ENCODE measurements at regions not wholly inside any gene's neighbourhood (a gene's known extent, or its start where the extent isn't known, plus 50 kb on each side); places are given as distances from the start of the nearest gene placed in this dataset.

DNA sequence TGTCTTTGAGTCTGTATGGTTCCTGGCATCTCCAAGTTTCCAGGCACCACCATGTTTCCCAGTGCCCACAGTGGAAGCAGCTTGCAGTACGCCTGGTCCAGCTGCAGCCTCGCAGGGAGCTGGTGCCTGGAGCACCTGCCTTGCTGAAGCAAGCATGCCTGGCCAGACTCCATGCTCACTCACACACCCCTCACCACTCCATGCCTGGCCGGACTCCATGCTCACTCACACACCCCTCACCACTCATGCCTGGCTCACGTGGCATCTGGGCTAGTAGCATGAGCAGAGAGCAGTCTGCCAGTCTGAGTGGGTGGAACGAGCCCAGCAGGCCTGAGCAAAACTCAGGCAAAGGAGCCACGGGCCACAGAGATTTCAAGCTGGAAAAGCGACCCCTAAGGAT is 214.3 kb downstream of the TFAP2C start:
- no TSS peak for BruUV-seq (replicated peaks)
- intact Hi-C loops (cut with micrococcal nuclease; ENCODE audit: unreplicated experiment): no loop called here
- TF ChIP-seq, protein P1, sequence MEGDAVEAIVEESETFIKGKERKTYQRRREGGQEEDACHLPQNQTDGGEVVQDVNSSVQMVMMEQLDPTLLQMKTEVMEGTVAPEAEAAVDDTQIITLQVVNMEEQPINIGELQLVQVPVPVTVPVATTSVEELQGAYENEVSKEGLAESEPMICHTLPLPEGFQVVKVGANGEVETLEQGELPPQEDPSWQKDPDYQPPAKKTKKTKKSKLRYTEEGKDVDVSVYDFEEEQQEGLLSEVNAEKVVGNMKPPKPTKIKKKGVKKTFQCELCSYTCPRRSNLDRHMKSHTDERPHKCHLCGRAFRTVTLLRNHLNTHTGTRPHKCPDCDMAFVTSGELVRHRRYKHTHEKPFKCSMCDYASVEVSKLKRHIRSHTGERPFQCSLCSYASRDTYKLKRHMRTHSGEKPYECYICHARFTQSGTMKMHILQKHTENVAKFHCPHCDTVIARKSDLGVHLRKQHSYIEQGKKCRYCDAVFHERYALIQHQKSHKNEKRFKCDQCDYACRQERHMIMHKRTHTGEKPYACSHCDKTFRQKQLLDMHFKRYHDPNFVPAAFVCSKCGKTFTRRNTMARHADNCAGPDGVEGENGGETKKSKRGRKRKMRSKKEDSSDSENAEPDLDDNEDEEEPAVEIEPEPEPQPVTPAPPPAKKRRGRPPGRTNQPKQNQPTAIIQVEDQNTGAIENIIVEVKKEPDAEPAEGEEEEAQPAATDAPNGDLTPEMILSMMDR (IDR thresholded peaks at IDR 0.05; ENCODE audit: unreplicated experiment): no peak
- H3K4me3 Mint-ChIP-seq (ENCODE audit: low read depth, unreplicated experiment): no peak overlapping the region
- no peaks in the 10 kb centered on the region for H3K36me3 Mint-ChIP-seq (ENCODE audit: insufficient read depth, unreplicated experiment)
- no peaks in the 10 kb centered on the region for H3K4me1 Mint-ChIP-seq (ENCODE audit: low read depth, unreplicated experiment)
- H3K27ac Mint-ChIP-seq (ENCODE audit: unreplicated experiment): no peak overlapping the region
- peaks cover 87% of the 10 kb centered on the region for H3K27me3 Mint-ChIP-seq (ENCODE audit: unreplicated experiment)
- H3K9me3 Mint-ChIP-seq (ENCODE audit: low read depth, unreplicated experiment): peaks cover 2% of the 10 kb centered on the region
- CTCF ChIA-PET: no interaction called here
- DNase-seq: no peak

DNA sequence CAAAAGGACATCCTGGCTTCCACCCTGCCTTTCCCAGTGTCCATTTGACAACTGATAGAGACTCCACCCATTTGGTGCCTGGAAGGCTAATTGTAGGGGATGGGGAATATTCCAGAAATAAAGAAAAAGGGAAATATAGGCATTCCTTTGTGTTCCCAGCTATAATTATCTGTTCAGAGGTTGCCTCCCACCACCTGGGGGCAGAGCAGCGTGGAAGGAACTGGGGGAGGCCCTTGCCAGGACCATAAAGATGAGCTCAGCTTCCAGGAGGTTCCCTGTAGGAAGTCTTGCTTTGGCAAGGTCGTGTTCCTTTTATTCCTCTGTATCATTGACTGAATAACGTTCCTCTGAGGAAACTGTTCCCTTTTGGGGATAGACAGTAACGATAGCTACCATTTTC is 214.7 kb downstream of the TFAP2C start:
- Mint-ChIP-seq H3K9me3 (ENCODE audit: low read depth, unreplicated experiment) (no peaks in the 10 kb centered on the region), H3K4me3 (ENCODE audit: low read depth, unreplicated experiment) (no peak overlapping the region), H3K27ac (ENCODE audit: unreplicated experiment) (no peak overlapping the region), H3K4me1 (ENCODE audit: low read depth, unreplicated experiment) (no peaks in the 10 kb centered on the region), H3K27me3 (ENCODE audit: unreplicated experiment) (peaks cover 83% of the 10 kb centered on the region), H3K36me3 (ENCODE audit: insufficient read depth, unreplicated experiment) (no peaks in the 10 kb centered on the region)
- no peak for DNase-seq
- intact Hi-C loops (cut with micrococcal nuclease; ENCODE audit: unreplicated experiment): no loop called here
- no TSS peak for BruUV-seq (replicated peaks)
- TF ChIP-seq, protein P1 (IDR thresholded peaks at IDR 0.05; ENCODE audit: unreplicated experiment): no peak
- CTCF ChIA-PET: no interaction called here

DNA sequence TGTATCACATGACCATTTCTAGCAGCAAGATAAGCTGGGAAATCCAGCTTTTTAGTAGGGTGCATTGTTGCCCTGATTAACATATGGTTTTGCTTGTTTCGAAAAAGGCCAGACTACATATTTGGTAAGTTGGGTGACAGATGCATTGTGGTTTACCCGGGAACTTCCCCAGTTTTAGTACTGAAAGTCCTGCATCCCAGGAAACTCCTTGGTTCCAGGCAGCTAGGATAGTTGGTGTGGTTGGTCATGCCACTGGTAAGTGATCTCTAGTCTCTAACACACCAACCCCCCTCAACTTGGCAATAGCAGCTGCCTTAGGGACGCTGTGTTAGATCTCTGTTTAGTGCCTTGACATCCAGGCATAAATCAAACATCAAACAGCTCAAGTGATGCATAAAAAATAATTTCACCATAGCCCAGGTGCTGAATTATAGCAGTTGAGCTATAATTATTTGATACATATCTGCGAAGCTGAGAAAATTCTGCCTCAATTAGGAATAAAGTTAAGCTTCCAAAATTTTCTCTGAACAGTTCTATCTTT is 216.5 kb downstream of the TFAP2C start:
- BruUV-seq (replicated peaks): no TSS peak

DNA sequence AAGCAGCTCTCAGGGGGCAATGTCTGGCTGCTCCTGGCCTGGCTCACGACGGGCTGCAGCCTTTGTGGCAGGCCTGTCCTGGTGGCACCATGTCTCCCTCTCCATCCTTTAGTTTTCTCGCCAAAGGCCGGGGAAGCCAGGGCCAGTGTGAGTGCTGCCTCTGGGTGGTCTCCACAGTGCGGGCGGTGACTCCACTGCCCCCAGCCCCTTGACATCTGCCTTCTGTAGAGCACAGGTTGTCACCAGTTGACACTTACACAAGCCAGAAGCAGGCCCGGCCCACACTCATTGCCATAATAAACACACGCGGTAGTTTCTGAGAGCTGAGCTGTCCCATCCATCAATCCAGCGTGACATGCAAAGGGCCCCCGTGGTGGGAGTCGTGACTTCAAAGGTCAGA is 219.5 kb downstream of the TFAP2C start:
- peaks cover 56% of the 10 kb centered on the region for H3K27me3 Mint-ChIP-seq (ENCODE audit: unreplicated experiment)
- no peaks in the 10 kb centered on the region for H3K9me3 Mint-ChIP-seq (ENCODE audit: low read depth, unreplicated experiment)
- DNase-seq: no peak
- H3K27ac Mint-ChIP-seq (ENCODE audit: unreplicated experiment): no peak overlapping the region
- TF ChIP-seq, protein P1 (IDR thresholded peaks at IDR 0.05; ENCODE audit: unreplicated experiment): no peak
- BruUV-seq (replicated peaks): no TSS peak
- no peaks in the 10 kb centered on the region for H3K4me1 Mint-ChIP-seq (ENCODE audit: low read depth, unreplicated experiment)
- no peak overlapping the region for H3K4me3 Mint-ChIP-seq (ENCODE audit: low read depth, unreplicated experiment)
- intact Hi-C loops (cut with micrococcal nuclease; ENCODE audit: unreplicated experiment): no loop called here
- CTCF ChIA-PET: no interaction called here
- no peaks in the 10 kb centered on the region for H3K36me3 Mint-ChIP-seq (ENCODE audit: insufficient read depth, unreplicated experiment)

More for the DNA sequence above, 216.5 kb downstream of the TFAP2C start:
- H3K36me3 Mint-ChIP-seq (ENCODE audit: insufficient read depth, unreplicated experiment): no peaks in the 10 kb centered on the region
- no peak for DNase-seq
- intact Hi-C loops (cut with micrococcal nuclease; ENCODE audit: unreplicated experiment): no loop called here
- no peaks in the 10 kb centered on the region for H3K9me3 Mint-ChIP-seq (ENCODE audit: low read depth, unreplicated experiment)
- peaks cover 71% of the 10 kb centered on the region for H3K27me3 Mint-ChIP-seq (ENCODE audit: unreplicated experiment)
- CTCF ChIA-PET: interaction anchor here (0.6 kb wide), 1 partner anchor 16 kb away, joined by 3 read pairs; no protein-coding TSS in a partner anchor
- H3K4me3 Mint-ChIP-seq (ENCODE audit: low read depth, unreplicated experiment): no peak overlapping the region
- H3K4me1 Mint-ChIP-seq (ENCODE audit: low read depth, unreplicated experiment): no peaks in the 10 kb centered on the region
- TF ChIP-seq, protein P1 (IDR thresholded peaks at IDR 0.05; ENCODE audit: unreplicated experiment): no peak
- H3K27ac Mint-ChIP-seq (ENCODE audit: unreplicated experiment): no peak overlapping the region
